Panc1 (cell line): ENCODE measurements at regions not wholly inside any gene's neighbourhood (a gene's known extent, or its start where the extent isn't known, plus 50 kb on each side); places are given as distances from the start of the nearest gene placed in this dataset.

Experiments
- ATAC-seq: fragments of 200-7000 bp; cut with Tn5 transposase; 2 replicates; pipeline ENCODE4 v1.9.1; 2020; ENCODE audit warnings: mild to moderate bottlenecking, moderate library complexity
- BruUV-seq: library from RNA; stranded (reverse); fragments of 400-500 nt; replicated peaks from 2 replicates; lab custom pipeline; 2021; lab: Mats Ljungman, UMichigan
- CTCF ChIA-PET: fragments of 300-600 bp; sonication (Branson Sonifier 250); formaldehyde crosslinking; loops from one replicate; lab custom pipeline; 2022; ENCODE audit warnings: antibody characterized with exemption; lab: Charles Lee
- POLR2A ChIA-PET: fragments of 300-600 bp; sonication (Branson Sonifier 250); formaldehyde crosslinking; loops from one replicate; lab custom pipeline; 2022; ENCODE audit warnings: antibody characterized with exemption; lab: Charles Lee
- DNase-seq: peaks from one replicate; pipeline ENCODE4 v3.0.0-alpha.2; 2010; ENCODE audit warnings: low read depth, low spot score
- H3K27ac ChIP-seq: 2 replicates; pipeline ENCODE4 v1.5.1; 2011; ENCODE audit warnings: mild to moderate bottlenecking, low read length, inconsistent platforms
- H3K27me3 ChIP-seq: fragments of 200-500 bp; sonication (Bioruptor generic); 2 replicates; pipeline ENCODE4 v1.6.0; 2014; ENCODE audit warnings: low read length, inconsistent platforms; ENCODE audit not compliant: control insufficient read depth, insufficient read depth
- H3K36me3 ChIP-seq: fragments of 200-500 bp; sonication (Bioruptor generic); 2 replicates; pipeline ENCODE4 v1.5.1; 2014; ENCODE audit warnings: inconsistent platforms, mild to moderate bottlenecking, low read length, moderate library complexity; ENCODE audit not compliant: control insufficient read depth, insufficient read depth
- H3K4me1 ChIP-seq: 2 replicates; pipeline ENCODE4 v1.5.1; 2011; ENCODE audit warnings: inconsistent platforms, mild to moderate bottlenecking, low read length, moderate library complexity; ENCODE audit not compliant: control insufficient read depth, insufficient read depth
- H3K4me3 ChIP-seq, 2 experiments: 2 replicates each; pipeline ENCODE4 v1.5.1; 2011 to 2012; ENCODE audit warnings: low read depth in 2 of 2, low read length in 2 of 2, mild to moderate bottlenecking in 2 of 2, inconsistent platforms in 1 of 2, moderate library complexity in 1 of 2
- H3K9me3 ChIP-seq: fragments of 200-500 bp; sonication (Bioruptor generic); 2 replicates; pipeline ENCODE4 v1.5.1; 2014; ENCODE audit warnings: low read depth, mild to moderate bottlenecking, inconsistent platforms, low read length, moderate library complexity; ENCODE audit not compliant: control insufficient read depth, insufficient read depth
- CTCF ChIP-seq: fragments of 450-650 bp; IDR thresholded peaks from 2 replicates; pipeline ENCODE4 v1.5.1; 2017; ENCODE audit warnings: mild to moderate bottlenecking
- POLR2AphosphoS5 ChIP-seq: IDR thresholded peaks from 2 replicates; pipeline ENCODE4 v1.6.1; 2012; ENCODE audit warnings: mild to moderate bottlenecking, low read depth, low read length, moderate library complexity
- REST ChIP-seq, 2 experiments: IDR thresholded peaks; 2 replicates each; pipeline ENCODE4 v1.6.1; 2011 to 2012; ENCODE audit warnings: low read depth in 2 of 2, control low read depth in 1 of 2, low read length in 1 of 2, mild to moderate bottlenecking in 1 of 2, moderate library complexity in 1 of 2; ENCODE audit not compliant: insufficient read depth in 1 of 2
- SIN3A ChIP-seq: IDR thresholded peaks from 2 replicates; pipeline ENCODE4 v1.6.1; 2012; ENCODE audit warnings: low read depth, mild to moderate bottlenecking, low read length, moderate library complexity, borderline replicate concordance; ENCODE audit not compliant: insufficient read depth
- TCF7L2 ChIP-seq: IDR thresholded peaks from 2 replicates; pipeline ENCODE4 v1.6.1; 2011; ENCODE audit warnings: mild to moderate bottlenecking, low read depth, low read length, inconsistent platforms
- in situ Hi-C: cut with HindIII; loops from 2 replicates; pipeline ENCODE4 v1.10.0; 2016; ENCODE audit warnings: low sequenced_read_pairs, low pct_unique_long_range_greater_than_20kb
- intact Hi-C: fragments of 100-400 bp; cut with micrococcal nuclease; formaldehyde crosslinking; loops from one replicate; pipeline ENCODE4 v1.10.0; 2022; ENCODE audit not compliant: unreplicated experiment

GRCh38 chr3:106715286-106715685, 662.0 kb upstream of the CCDC54 start:
- intact Hi-C loops (no loop called here), in situ Hi-C loops (no loop called here)
- Histone ChIP-seq H3K27ac (no peak overlapping the region), H3K27me3 (no peaks in the 10 kb centered on the region), H3K4me3 (no peak overlapping the region), H3K9me3 (peaks cover 4% of the 10 kb centered on the region; the same call in 1 of the 2 replicates), H3K4me1 (no peaks in the 10 kb centered on the region), H3K36me3 (no peaks in the 10 kb centered on the region)
- POLR2A ChIA-PET: no interaction called here
- CTCF ChIA-PET: no interaction called here
- no peak for TF ChIP-seq REST (IDR thresholded peaks at IDR 0.05; ENCODE audit: insufficient read depth in 1 of 2, low read depth in 2 of 2, low read length in 1 of 2)
- no peak for TF ChIP-seq SIN3A
- TF ChIP-seq POLR2AphosphoS5: no peak
- no peak for TF ChIP-seq TCF7L2
- TF ChIP-seq CTCF: no peak
- BruUV-seq: no TSS peak
- ATAC-seq: no peak
- no peak for DNase-seq

- CTCF ChIA-PET: no interaction called here
- H3K27me3 ChIP-seq: no peaks in the 10 kb centered on the region
- in situ Hi-C loops (no loop called here), intact Hi-C loops (no loop called here)
- no peak overlapping the region for H3K4me3 ChIP-seq
- H3K9me3 ChIP-seq: peaks cover 4% of the 10 kb centered on the region; the same call in 1 of the 2 replicates
- H3K36me3 ChIP-seq: no peaks in the 10 kb centered on the region
- H3K27ac ChIP-seq: no peak overlapping the region
- no peak for TF ChIP-seq POLR2AphosphoS5
- TF ChIP-seq CTCF: no peak
- no peak for TF ChIP-seq REST (IDR thresholded peaks at IDR 0.05; ENCODE audit: insufficient read depth in 1 of 2, low read depth in 2 of 2, low read length in 1 of 2)
- no peak for TF ChIP-seq SIN3A
- TF ChIP-seq TCF7L2: no peak
- DNase-seq (no peak), ATAC-seq (no peak)
- BruUV-seq: no TSS peak
- POLR2A ChIA-PET: no interaction called here
- no peaks in the 10 kb centered on the region for H3K4me1 ChIP-seq
Observed at GRCh38 chr3:106717178-106717780, 660.0 kb upstream of the CCDC54 start.
